Stimulated activated naive B cell treated with anti-CD40 and anti-IgM and Interleukin-4, amounts not matched to agents 10 μg/mL and 1 μg/mL and 100 μg/mL, for 72 hours (primary cell): ENCODE measurements at regions not wholly inside any gene's neighbourhood (a gene's known extent, or its start where the extent isn't known, plus 50 kb on each side); places are given as distances from the start of the nearest gene placed in this dataset.
"Not testable (repeated sequence)": the region's sequence is repeated elsewhere in the genome, so short reads cannot be mapped to it uniquely, and the experiment has no call there.

Source experiments
- ATAC-seq, 2 donors: fragments of 150-1000 bp; cut with Tn5 transposase; replicated peaks; 2 replicates each; pipeline ENCODE4 v1.10.0; 2021; ENCODE audit warnings: moderate library complexity in 1 of 2
- DNase-seq: peaks from one replicate; pipeline ENCODE4 v3.0.0; 2021
- H3K27ac Mint-ChIP-seq: one replicate; pipeline ENCODE4 v1.8.0; 2022; ENCODE audit warnings: mild to moderate bottlenecking, mixed read lengths
- H3K27me3 Mint-ChIP-seq, 2 donors: one replicate each; pipeline ENCODE4 v1.8.0; 2022; ENCODE audit warnings: mixed read lengths in 2 of 2
- H3K36me3 Mint-ChIP-seq, 2 donors: one replicate each; pipeline ENCODE4 v1.8.0; 2022; ENCODE audit warnings: mixed read lengths in 2 of 2, mild to moderate bottlenecking in 1 of 2
- H3K4me1 Mint-ChIP-seq, 2 donors: one replicate each; pipeline ENCODE4 v1.8.0; 2022; ENCODE audit warnings: mixed read lengths in 2 of 2, mild to moderate bottlenecking in 1 of 2
- H3K4me3 Mint-ChIP-seq, 2 donors: one replicate each; pipeline ENCODE4 v1.8.0; 2022; ENCODE audit warnings: mild to moderate bottlenecking in 2 of 2, mixed read lengths in 2 of 2, moderate library complexity in 1 of 2
- H3K9me3 Mint-ChIP-seq, 2 donors: one replicate each; pipeline ENCODE4 v1.8.0; 2022; ENCODE audit warnings: mixed read lengths in 2 of 2, mild to moderate bottlenecking in 1 of 2

GRCh38 chr21:16088056-16088455, 358.3 kb downstream of the USP25 start:
- Mint-ChIP-seq H3K36me3 (no peaks in the 10 kb centered on the region), H3K9me3 (no peaks in the 10 kb centered on the region), H3K4me3 (no peak overlapping the region), H3K4me1 (no peaks in the 10 kb centered on the region), H3K27me3 (no peaks in the 10 kb centered on the region), H3K27ac (no peak overlapping the region)
- DNase-seq = no peak
- no peak for ATAC-seq

GRCh38 chr21:16095005-16095404, 365.2 kb downstream of the USP25 start:
- DNase-seq (no peak), ATAC-seq (no peak)
- Mint-ChIP-seq H3K27ac (no peak overlapping the region), H3K4me1 (no peaks in the 10 kb centered on the region), H3K36me3 (no peaks in the 10 kb centered on the region), H3K9me3 (no peaks in the 10 kb centered on the region), H3K4me3 (no peak overlapping the region), H3K27me3 (no peaks in the 10 kb centered on the region)

GRCh38 chr21:16096988-16097387, 367.2 kb downstream of the USP25 start:
- DNase-seq (no peak), ATAC-seq (no peak)
- Mint-ChIP-seq H3K27me3 (no peaks in the 10 kb centered on the region), H3K36me3 (no peaks in the 10 kb centered on the region), H3K9me3 (no peaks in the 10 kb centered on the region), H3K4me1 (no peaks in the 10 kb centered on the region), H3K4me3 (no peak overlapping the region), H3K27ac (no peak overlapping the region)

DNA sequence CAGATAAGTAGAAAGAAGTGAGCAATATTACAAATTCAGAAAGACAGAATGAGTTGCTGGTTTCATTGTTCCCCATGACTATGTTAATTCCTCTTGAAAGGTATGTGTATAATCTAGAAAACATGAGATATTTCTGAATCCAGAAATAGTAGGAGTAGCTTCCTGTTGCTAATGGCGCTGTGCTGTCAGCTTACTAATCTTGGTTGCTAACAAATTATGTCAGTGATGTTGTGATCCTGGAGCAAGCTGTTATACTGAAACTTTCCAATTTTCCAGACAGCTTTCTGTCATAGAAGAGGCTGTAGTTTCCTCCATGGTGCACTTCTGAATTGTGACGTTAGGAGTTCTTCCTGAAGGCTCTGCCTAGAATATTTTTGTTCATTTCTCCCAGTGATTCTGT, 372.3 kb downstream of the USP25 start:
- ATAC-seq (no peak), DNase-seq (no peak)
- H3K4me3 Mint-ChIP-seq = no peak overlapping the region
- no peaks in the 10 kb centered on the region for H3K27me3 Mint-ChIP-seq
- H3K36me3 Mint-ChIP-seq = no peaks in the 10 kb centered on the region
- no peak overlapping the region for H3K27ac Mint-ChIP-seq
- H3K4me1 Mint-ChIP-seq = no peaks in the 10 kb centered on the region
- H3K9me3 Mint-ChIP-seq = no peaks in the 10 kb centered on the region

DNA sequence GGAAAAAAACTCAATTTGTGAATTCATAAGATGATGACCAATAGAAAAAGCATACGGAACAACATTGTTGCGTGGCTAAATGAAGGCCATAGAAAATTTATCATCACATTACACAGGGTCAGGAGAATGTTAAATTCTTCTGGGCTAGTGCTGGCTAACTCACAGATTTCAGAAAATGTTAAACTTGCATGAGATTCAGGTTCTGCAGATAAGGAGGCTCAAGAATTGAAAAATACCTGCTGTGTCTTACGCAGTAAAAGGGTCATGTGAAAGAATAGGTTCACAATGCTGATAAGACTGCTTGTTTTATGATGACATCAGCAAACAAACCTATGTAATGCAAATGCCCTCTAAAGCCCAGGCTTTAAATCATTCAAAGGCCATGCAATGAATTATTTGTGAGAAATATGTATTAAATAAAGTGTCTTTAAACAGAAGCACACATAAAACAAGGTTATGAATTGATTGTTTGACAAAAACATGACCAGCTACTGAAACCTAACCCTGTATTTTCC, 378.8 kb downstream of the USP25 start:
- Mint-ChIP-seq H3K9me3 (no peaks in the 10 kb centered on the region), H3K36me3 (no peaks in the 10 kb centered on the region), H3K27me3 (no peaks in the 10 kb centered on the region), H3K27ac (no peak overlapping the region), H3K4me1 (no peaks in the 10 kb centered on the region), H3K4me3 (no peak overlapping the region)
- ATAC-seq (no peak), DNase-seq (no peak)

DNA sequence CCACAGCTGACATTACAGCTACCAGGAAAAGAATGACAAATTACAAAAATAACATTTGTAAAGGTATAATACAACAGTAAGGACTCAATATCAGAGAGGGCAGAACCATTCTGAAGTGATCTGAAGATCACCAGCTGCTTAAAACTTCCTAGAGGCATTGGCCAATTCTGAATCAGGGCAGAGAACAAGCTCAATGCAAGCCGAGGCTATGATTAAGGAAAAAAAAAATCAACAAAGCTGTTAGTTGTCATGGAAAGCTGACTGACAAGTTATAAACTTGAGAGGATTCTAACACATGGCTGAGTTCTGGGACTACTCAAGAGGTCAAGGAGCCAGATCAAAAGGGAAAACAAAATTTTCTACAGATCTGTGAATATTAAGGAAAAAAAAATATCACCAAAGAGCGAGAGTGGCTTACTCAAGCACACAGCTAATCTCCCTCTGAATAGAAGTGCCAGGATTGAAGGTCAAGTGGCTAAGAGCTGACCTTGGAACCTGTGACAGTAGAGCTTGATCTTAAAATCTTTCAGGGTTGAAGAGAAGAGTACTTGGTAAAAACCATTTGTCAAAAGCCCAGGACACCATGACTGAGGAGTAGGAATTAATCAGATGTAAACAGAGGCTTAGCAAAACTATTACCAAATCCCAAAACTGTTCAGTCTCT, 383.4 kb downstream of the USP25 start:
- Mint-ChIP-seq H3K9me3 (peaks cover 0 to 2% of the 10 kb centered on the region in 2 donors), H3K36me3 (no peaks in the 10 kb centered on the region), H3K27me3 (no peaks in the 10 kb centered on the region), H3K4me3 (no peak overlapping the region), H3K27ac (no peak overlapping the region), H3K4me1 (no peaks in the 10 kb centered on the region)
- ATAC-seq (no peak), DNase-seq (no peak)

DNA sequence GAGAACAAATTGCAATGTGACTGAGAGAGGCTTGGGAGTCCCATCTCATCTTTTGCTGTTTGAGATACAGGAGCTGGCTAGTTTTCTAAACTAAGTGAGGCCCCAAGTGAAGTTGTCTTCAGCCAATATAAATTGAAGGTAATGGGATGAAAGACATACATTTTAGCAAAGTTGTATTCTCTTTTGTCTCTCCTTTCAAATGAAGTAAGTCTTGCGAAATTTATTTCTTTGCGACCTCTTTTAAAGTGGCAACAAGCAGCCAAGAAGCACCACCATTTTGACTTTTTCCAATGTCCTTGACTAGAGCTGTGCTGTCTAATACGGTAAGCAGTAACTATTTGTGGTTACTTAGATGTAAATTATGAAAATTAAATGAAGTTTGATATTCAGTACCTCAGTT, 385.7 kb downstream of the USP25 start:
- Mint-ChIP-seq H3K4me1 (no peaks in the 10 kb centered on the region), H3K9me3 (peaks cover 0 to 2% of the 10 kb centered on the region in 2 donors), H3K27me3 (no peaks in the 10 kb centered on the region), H3K27ac (no peak overlapping the region), H3K36me3 (no peaks in the 10 kb centered on the region), H3K4me3 (no peak overlapping the region)
- ATAC-seq (no peak), DNase-seq (no peak)

DNA sequence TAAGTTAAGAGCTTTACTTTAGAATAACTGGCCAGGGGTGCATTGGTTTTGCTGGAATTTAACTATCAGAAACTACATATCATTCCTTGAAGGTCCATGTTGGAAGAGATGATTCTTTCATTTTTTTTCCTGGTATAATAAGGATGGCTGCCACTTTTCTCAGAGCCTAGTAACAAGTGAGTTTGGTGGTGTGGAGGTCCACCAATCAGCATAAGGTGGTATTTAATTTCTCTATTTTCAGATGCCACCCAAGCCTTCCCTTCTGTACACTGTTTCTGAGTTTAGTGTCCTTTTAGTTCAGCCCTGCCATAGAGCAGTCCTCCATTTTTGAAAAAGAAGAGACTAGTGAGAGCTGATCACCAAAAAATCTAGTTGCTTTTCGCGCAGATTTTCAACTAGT, 386.3 kb downstream of the USP25 start:
- no peaks in the 10 kb centered on the region for H3K27me3 Mint-ChIP-seq
- DNase-seq (no peak), ATAC-seq (no peak)
- H3K36me3 Mint-ChIP-seq = no peaks in the 10 kb centered on the region
- peaks cover 0 to 2% of the 10 kb centered on the region in 2 donors for H3K9me3 Mint-ChIP-seq
- H3K4me1 Mint-ChIP-seq = no peaks in the 10 kb centered on the region
- no peak overlapping the region for H3K4me3 Mint-ChIP-seq
- no peak overlapping the region for H3K27ac Mint-ChIP-seq

DNA sequence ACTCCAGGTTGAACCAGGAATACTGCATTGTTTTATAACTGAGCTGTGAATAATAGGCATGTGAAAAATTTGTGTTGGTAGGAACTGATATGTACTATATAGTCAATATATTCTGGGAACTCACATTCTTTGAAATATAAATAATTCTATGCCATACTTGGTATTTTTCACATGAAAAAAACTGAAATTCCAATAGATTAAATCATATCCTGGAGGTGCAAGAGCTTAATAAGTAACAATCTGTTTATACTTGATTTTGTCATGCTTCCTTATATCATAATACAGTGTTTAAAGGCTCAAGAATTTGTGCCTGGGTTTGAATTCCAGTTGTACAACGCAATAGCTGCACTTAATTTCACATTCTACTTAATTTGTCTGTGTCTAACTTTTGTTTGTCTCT, 387.0 kb downstream of the USP25 start:
- H3K4me1 Mint-ChIP-seq = no peaks in the 10 kb centered on the region
- no peaks in the 10 kb centered on the region for H3K27me3 Mint-ChIP-seq
- no peaks in the 10 kb centered on the region for H3K36me3 Mint-ChIP-seq
- H3K9me3 Mint-ChIP-seq = peaks cover 0 to 2% of the 10 kb centered on the region in 2 donors
- ATAC-seq (no peak), DNase-seq (no peak)
- H3K4me3 Mint-ChIP-seq = no peak overlapping the region
- no peak overlapping the region for H3K27ac Mint-ChIP-seq

- no peaks in the 10 kb centered on the region for H3K36me3 Mint-ChIP-seq
These were observed 387.5 kb downstream of the USP25 start for GRCh38 chr21:16117331-16117730.

GRCh38 chr21:16117851-16118590, 388.2 kb downstream of the USP25 start:
- no peaks in the 10 kb centered on the region for H3K4me1 Mint-ChIP-seq
- DNase-seq = no peak

More at GRCh38 chr21:16117331-16117730, 387.5 kb downstream of the USP25 start:
- ATAC-seq = no peak
- H3K9me3 Mint-ChIP-seq = peaks cover 0 to 2% of the 10 kb centered on the region in 2 donors
- no peak for DNase-seq
- H3K4me3 Mint-ChIP-seq = no peak overlapping the region
- H3K4me1 Mint-ChIP-seq = no peaks in the 10 kb centered on the region
- no peaks in the 10 kb centered on the region for H3K27me3 Mint-ChIP-seq
- no peak overlapping the region for H3K27ac Mint-ChIP-seq

DNA sequence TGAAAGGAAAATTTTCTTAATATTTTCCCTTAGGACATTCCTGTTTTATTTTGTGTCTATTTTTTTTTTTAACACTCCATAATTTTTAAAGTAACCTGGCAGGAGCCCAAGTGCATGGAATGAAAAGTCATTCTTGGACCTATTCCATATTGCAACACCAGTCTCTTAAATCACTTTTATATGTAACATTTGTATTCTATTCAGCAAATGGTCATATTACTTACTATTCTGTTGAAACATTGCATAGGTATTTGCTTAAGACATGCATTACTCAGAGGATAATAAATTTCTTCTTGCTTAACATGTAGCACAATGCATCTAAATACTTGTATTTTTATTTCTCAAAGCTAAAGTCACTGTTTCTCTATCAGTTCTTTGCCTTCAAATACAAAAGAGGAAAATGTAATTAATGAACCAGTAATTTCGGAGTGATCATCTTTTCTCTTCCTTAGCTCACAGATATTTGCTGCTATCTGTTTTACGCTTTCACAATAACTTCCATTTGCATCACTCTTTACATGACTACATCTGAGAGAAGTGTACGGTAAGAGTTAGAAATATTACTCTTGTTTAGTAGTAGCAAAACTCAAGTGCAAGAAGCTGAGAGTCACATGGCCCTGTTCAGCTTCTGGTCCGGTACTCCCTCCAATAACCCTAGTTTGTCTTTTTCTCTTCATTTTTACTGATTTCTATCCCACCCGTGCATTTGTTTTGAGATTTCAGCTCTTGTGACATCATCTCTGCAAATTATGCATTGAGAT, 394.8 kb downstream of the USP25 start:
- Mint-ChIP-seq H3K27ac (no peak overlapping the region), H3K4me3 (no peak overlapping the region), H3K27me3 (no peaks in the 10 kb centered on the region), H3K4me1 (no peaks in the 10 kb centered on the region), H3K9me3 (peaks cover 0 to 2% of the 10 kb centered on the region in 2 donors), H3K36me3 (no peaks in the 10 kb centered on the region)
- no peak for ATAC-seq
- DNase-seq = no peak

More at GRCh38 chr21:16117851-16118590, 388.2 kb downstream of the USP25 start:
- ATAC-seq = no peak
- H3K36me3 Mint-ChIP-seq = no peaks in the 10 kb centered on the region
- no peak overlapping the region for H3K4me3 Mint-ChIP-seq
- H3K9me3 Mint-ChIP-seq = peaks cover 0 to 2% of the 10 kb centered on the region in 2 donors
- no peaks in the 10 kb centered on the region for H3K27me3 Mint-ChIP-seq
- H3K27ac Mint-ChIP-seq = no peak overlapping the region

DNA sequence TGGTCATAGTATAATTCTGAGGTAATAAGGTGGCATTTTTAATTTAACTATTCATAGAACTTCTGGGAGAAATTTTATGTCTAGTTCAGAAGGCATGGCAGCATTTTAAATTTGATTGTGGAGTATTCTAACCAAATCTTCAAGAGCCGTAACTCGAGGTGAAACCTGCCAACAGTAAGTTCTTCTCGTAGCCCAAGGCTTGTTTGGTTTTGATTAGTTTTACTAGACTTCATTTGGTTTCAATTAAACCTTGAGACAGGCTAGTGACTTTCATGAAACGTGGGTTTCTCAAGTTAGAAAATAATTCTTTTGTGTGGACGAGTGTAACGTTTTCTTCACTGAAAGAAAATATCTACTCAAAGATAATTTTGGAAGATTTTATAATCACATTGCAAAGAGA, 395.5 kb downstream of the USP25 start:
- H3K27me3 Mint-ChIP-seq = no peaks in the 10 kb centered on the region
- no peaks in the 10 kb centered on the region for H3K36me3 Mint-ChIP-seq
- H3K4me1 Mint-ChIP-seq = no peaks in the 10 kb centered on the region
- H3K4me3 Mint-ChIP-seq = no peak overlapping the region
- H3K27ac Mint-ChIP-seq = no peak overlapping the region
- DNase-seq = no peak
- H3K9me3 Mint-ChIP-seq = peaks cover 2 to 4% of the 10 kb centered on the region in 2 donors
- ATAC-seq = no peak

DNA sequence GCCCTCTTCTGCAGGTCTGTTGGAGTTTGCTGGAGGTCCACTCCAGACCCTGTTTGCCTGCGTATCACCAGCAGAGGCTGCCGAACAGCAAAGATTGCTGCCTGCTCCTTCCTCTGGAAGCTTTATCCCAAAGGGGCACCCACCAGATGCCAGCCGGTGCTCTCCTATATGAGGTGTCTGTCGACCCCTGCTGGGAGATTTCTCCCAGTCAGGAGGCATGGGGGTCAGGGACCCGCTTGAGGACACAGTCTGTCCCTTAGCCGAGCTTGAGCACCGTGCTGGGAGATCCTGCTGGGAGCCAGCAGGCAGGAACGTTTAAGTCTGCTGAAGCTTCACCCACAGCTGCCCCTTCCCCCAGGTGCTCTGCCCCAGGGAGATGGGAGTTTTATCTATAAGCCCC, 402.7 kb downstream of the USP25 start:
- H3K4me1 Mint-ChIP-seq, ATAC-seq, H3K27ac Mint-ChIP-seq, H3K36me3 Mint-ChIP-seq, DNase-seq, H3K27me3 Mint-ChIP-seq, H3K4me3 Mint-ChIP-seq: not testable (repeated sequence)
- peaks cover 6 to 17% of the 10 kb centered on the region in 2 donors for H3K9me3 Mint-ChIP-seq
